A673 (cell line): ENCODE measurements at regions not wholly inside any gene's neighbourhood (a gene's known extent, or its start where the extent isn't known, plus 50 kb on each side); places are given as distances from the start of the nearest gene placed in this dataset.
"Not testable (repeated sequence)": the region's sequence is repeated elsewhere in the genome, so short reads cannot be mapped to it uniquely, and the experiment has no call there.

Experiments used
- BruUV-seq: library from RNA; stranded (reverse); fragments of 400-500 nt; replicated peaks from 2 replicates; lab custom pipeline; 2021; lab: Mats Ljungman, UMichigan
- CTCF ChIA-PET: fragments of 300-600 bp; sonication (Branson Sonifier 250); formaldehyde crosslinking; loops from one replicate; lab custom pipeline; 2022; ENCODE audit warnings: antibody characterized with exemption; lab: Charles Lee
- POLR2A ChIA-PET: fragments of 300-600 bp; sonication (Branson Sonifier 250); formaldehyde crosslinking; loops from one replicate; lab custom pipeline; 2022; ENCODE audit warnings: antibody characterized with exemption; ENCODE audit not compliant: low non-redundant PET; lab: Charles Lee
- DNase-seq: peaks from one replicate; pipeline ENCODE4 v3.0.0-alpha.2; 2015; ENCODE audit warnings: low spot score
- H3K27ac ChIP-seq: fragments of 200-600 bp; sonication (generic); 2 replicates; pipeline ENCODE4 v1.5.1; 2016; ENCODE audit warnings: mixed run types, low read depth, mild to moderate bottlenecking, mixed read lengths, antibody characterized with exemption, low read length; ENCODE audit not compliant: poor library complexity, severe bottlenecking
- H3K27me3 ChIP-seq: fragments of 200-600 bp; sonication (generic); replicated peaks from 2 replicates; pipeline ENCODE4 v1.6.1; 2017; ENCODE audit warnings: mixed run types, low read depth, mild to moderate bottlenecking, mixed read lengths, antibody characterized with exemption, low read length; ENCODE audit not compliant: insufficient read depth, poor library complexity
- H3K36me3 ChIP-seq: fragments of 200-600 bp; sonication (generic); 2 replicates; pipeline ENCODE4 v1.6.1; 2016; ENCODE audit warnings: mixed run types, mild to moderate bottlenecking, mixed read lengths, antibody characterized with exemption, low read length; ENCODE audit not compliant: insufficient read depth, poor library complexity, severe bottlenecking
- H3K4me1 ChIP-seq: fragments of 200-600 bp; sonication (generic); 2 replicates; pipeline ENCODE4 v1.6.1; 2017; ENCODE audit warnings: mixed run types, mild to moderate bottlenecking, mixed read lengths, antibody characterized with exemption, low read length; ENCODE audit not compliant: insufficient read depth, poor library complexity, severe bottlenecking
- H3K4me3 ChIP-seq: fragments of 200-600 bp; sonication (generic); 2 replicates; pipeline ENCODE4 v1.5.1; 2016; ENCODE audit warnings: low read depth, mixed run types, mild to moderate bottlenecking, mixed read lengths, low read length; ENCODE audit not compliant: poor library complexity, severe bottlenecking
- H3K9me3 ChIP-seq: fragments of 200-600 bp; sonication (generic); 2 replicates; pipeline ENCODE4 v1.6.1; 2016; ENCODE audit warnings: mixed run types, low read depth, mild to moderate bottlenecking, mixed read lengths, antibody characterized with exemption, low read length; ENCODE audit not compliant: poor library complexity, severe bottlenecking
- CTCF ChIP-seq: fragments of 300-800, 200-600 bp; sonication (generic); conservative IDR thresholded peaks from 2 replicates; pipeline ENCODE4 v1.5.1; 2017; ENCODE audit warnings: low read depth, mild to moderate bottlenecking, antibody characterized with exemption, low read length, moderate library complexity, mixed read lengths
- EZH2 ChIP-seq: fragments of 200-600 bp; sonication (generic); IDR thresholded peaks from 2 replicates; pipeline ENCODE4 v1.6.1; 2017; ENCODE audit warnings: borderline replicate concordance, low read depth, mild to moderate bottlenecking, mixed read lengths, antibody characterized with exemption, low read length; ENCODE audit not compliant: poor library complexity, severe bottlenecking
- intact Hi-C: fragments of 100-400 bp; cut with micrococcal nuclease; formaldehyde crosslinking; loops from one replicate; pipeline ENCODE4 v1.10.0; 2022; ENCODE audit not compliant: unreplicated experiment

DNA sequence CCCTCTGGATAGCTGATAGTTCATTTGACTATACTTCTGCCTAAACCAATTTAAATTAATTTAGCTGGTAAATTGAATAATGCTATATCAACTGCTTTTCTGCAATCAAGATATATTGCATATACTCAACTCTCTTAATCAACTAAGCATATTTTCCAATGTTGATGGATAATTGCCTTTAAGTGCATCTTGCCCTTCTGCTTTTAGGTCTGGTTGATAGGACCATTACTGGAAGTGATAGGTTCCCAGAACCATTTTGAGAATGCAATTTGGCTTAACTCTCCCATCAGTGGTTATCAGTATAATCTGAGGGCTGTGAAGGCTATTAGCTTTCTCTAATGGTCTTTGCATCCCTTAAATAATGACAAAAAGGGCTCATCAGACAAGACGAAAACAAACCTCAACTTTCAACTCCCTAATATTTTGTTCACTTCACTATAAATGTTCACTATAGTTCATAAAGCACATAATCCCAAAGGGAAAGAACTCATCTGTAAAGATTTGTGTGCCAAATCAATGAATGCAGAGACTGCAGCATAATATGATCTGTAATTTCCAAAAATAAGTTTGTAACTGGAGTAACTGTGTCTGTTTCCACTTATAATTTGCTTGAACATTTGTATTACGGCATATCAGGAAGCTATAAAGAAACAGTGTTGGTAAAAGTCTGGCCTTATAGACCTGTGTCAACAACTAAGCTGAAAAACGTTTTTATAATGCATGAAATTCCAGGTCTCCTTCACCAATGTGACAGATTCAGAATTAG lies 273.6 kb downstream of the FBXO8 start:
- no peak overlapping the region for H3K27ac ChIP-seq
- ChIA-PET POLR2A (no interaction called here), CTCF (no interaction called here)
- intact Hi-C loops = no loop called here
- H3K27me3 ChIP-seq = no peaks in the 10 kb centered on the region
- H3K4me1 ChIP-seq = peaks cover 32% of the 10 kb centered on the region
- H3K4me3 ChIP-seq = no peak overlapping the region
- TF ChIP-seq EZH2 (no peak), CTCF (no peak)
- no peak for DNase-seq
- no peaks in the 10 kb centered on the region for H3K9me3 ChIP-seq
- no TSS peak for BruUV-seq
- H3K36me3 ChIP-seq = no peaks in the 10 kb centered on the region

- no peak overlapping the region for H3K27ac ChIP-seq
- peaks cover 8% of the 10 kb centered on the region for H3K4me1 ChIP-seq
- no peaks in the 10 kb centered on the region for H3K9me3 ChIP-seq
- H3K27me3 ChIP-seq = no peaks in the 10 kb centered on the region
- intact Hi-C loops = no loop called here
- H3K4me3 ChIP-seq = no peak overlapping the region
- H3K36me3 ChIP-seq = no peaks in the 10 kb centered on the region
- no peak for DNase-seq
- POLR2A ChIA-PET = no interaction called here
- TF ChIP-seq EZH2 (no peak), CTCF (no peak)
- CTCF ChIA-PET = no interaction called here
- no TSS peak for BruUV-seq
These were observed 278.0 kb downstream of the FBXO8 start for GRCh38 chr4:174005422-174005821.

- POLR2A ChIA-PET = no interaction called here
These were observed 284.9 kb downstream of the FBXO8 start for GRCh38 chr4:173998471-173999144.

DNA sequence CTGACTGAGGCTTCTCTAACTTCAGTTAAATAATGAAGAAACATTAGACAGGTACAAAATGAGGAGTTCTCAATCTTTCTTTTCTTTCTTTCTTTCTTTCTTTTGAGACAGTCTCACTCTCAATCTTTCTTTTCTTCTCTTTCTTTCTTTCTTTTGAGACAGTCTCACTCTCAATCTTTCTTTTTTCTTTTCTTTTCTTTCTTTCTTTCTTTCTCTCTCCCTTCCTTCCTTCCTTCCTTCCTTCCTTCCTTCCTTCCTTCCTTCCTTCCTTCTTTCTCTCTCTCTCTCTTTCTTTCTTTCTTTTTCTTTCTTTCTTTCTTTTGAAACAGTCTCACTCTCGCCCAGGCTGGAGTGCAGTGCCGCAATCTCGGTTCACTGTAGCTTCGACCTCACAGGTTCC lies 287.7 kb downstream of the FBXO8 start:
- H3K4me1 ChIP-seq = peaks cover 22% of the 10 kb centered on the region
- BruUV-seq, DNase-seq, H3K27me3 ChIP-seq, H3K36me3 ChIP-seq, H3K27ac ChIP-seq, CTCF ChIA-PET, H3K9me3 ChIP-seq, H3K4me3 ChIP-seq: not testable (repeated sequence)
- intact Hi-C loops = loop anchor here (10.0 kb wide), 1 partner anchor 571 kb away; no protein-coding TSS in a partner anchor
- POLR2A ChIA-PET = interaction anchor here (0.7 kb wide), 1 partner anchor 142 kb away, joined by 7 read pairs; no protein-coding TSS in a partner anchor

More at GRCh38 chr4:173998471-173999144, 284.9 kb downstream of the FBXO8 start:
- no peaks in the 10 kb centered on the region for H3K36me3 ChIP-seq
- no peak overlapping the region for H3K4me3 ChIP-seq
- TF ChIP-seq EZH2 (no peak), CTCF (no peak)
- CTCF ChIA-PET = no interaction called here
- no TSS peak for BruUV-seq
- no peaks in the 10 kb centered on the region for H3K9me3 ChIP-seq
- DNase-seq = peak; percentile 25
- intact Hi-C loops = loop anchor here (10.0 kb wide), 1 partner anchor 574 kb away; no protein-coding TSS in a partner anchor
- peaks cover 5% of the 10 kb centered on the region for H3K4me1 ChIP-seq
- no peak overlapping the region for H3K27ac ChIP-seq
- no peaks in the 10 kb centered on the region for H3K27me3 ChIP-seq
